SH-SY5Y (cell line): ENCODE measurements at regions not wholly inside any gene's neighbourhood (a gene's known extent, or its start where the extent isn't known, plus 50 kb on each side); places are given as distances from the start of the nearest gene placed in this dataset.

Source experiments
- GATA2 ChIP-seq: IDR thresholded peaks from 2 replicates; pipeline ENCODE4 v1.6.1; 2011; ENCODE audit warnings: mild to moderate bottlenecking, low read depth, low read length
- GATA3 ChIP-seq: IDR thresholded peaks from 2 replicates; pipeline ENCODE4 v1.6.1; 2011; ENCODE audit warnings: low read depth, mild to moderate bottlenecking, low read length, moderate library complexity

DNA sequence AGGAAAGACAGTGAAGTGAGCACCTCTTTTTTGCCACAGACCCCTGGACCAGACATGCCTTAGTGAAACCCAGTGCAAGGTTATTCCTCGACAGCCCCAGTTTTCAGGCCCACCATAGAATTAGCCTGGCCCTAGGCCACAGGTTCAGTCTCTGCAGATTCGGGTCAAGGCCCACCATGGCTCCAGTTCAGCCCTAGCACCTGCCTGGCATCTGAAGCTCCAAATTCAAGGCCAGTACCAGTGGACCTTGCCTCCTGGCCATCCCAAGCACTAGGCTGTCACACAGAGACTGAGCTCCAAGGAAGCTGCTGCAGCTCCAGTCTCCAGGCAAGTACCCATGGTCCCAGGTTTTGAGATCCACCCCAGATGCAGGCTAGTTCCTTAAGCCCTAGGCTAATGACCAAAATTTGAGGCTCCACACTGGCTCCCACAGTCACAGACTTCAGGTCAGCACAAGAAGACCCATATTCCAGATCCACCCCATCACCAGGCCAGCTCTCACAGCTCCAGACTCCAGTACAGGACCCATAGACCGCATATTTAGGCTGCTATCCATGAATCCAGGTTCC, 877.5 kb upstream of the ADGRB3 start:
- no peak for TF ChIP-seq GATA2
- TF ChIP-seq GATA3 = no peak
